Activated B cell treated with CpG ODN at 0.5 μM for 24 hours (primary cell): ENCODE measurements at regions not wholly inside any gene's neighbourhood (a gene's known extent, or its start where the extent isn't known, plus 50 kb on each side); places are given as distances from the start of the nearest gene placed in this dataset.
"Not testable (repeated sequence)": the region's sequence is repeated elsewhere in the genome, so short reads cannot be mapped to it uniquely, and the experiment has no call there.

ENCODE experiments used
- ATAC-seq: fragments of 200-7000 bp; cut with Tn5 transposase; one replicate; pipeline ENCODE4 v1.10.0; 2021; ENCODE audit warnings: low read depth, mild to moderate bottlenecking, moderate library complexity
- CTCF ChIA-PET: fragments of 350-600 bp; sonication (Branson Sonifier 250); formaldehyde crosslinking; loops from one replicate; lab custom pipeline; 2021; ENCODE audit warnings: antibody characterized with exemption; lab: Charles Lee
- POLR2A ChIA-PET: fragments of 350-600 bp; sonication (Branson Sonifier 250); formaldehyde crosslinking; loops from one replicate; lab custom pipeline; 2021; ENCODE audit warnings: antibody characterized with exemption; lab: Charles Lee
- DNase-seq: peaks from one replicate; pipeline ENCODE4 v3.0.0; 2022
- H3K27ac Mint-ChIP-seq: one replicate; pipeline ENCODE4 v1.8.0; 2020; ENCODE audit warnings: mixed read lengths
- H3K27me3 Mint-ChIP-seq: one replicate; pipeline ENCODE4 v1.8.0; 2021; ENCODE audit warnings: mixed read lengths
- H3K36me3 Mint-ChIP-seq: one replicate; pipeline ENCODE4 v1.8.0; 2021; ENCODE audit warnings: low read depth, mixed read lengths
- H3K4me1 Mint-ChIP-seq: one replicate; pipeline ENCODE4 v1.8.0; 2021; ENCODE audit warnings: mixed read lengths
- H3K4me3 Mint-ChIP-seq: one replicate; pipeline ENCODE4 v1.8.0; 2020; ENCODE audit warnings: mild to moderate bottlenecking, mixed read lengths
- H3K9me3 Mint-ChIP-seq: one replicate; pipeline ENCODE4 v1.8.0; 2020; ENCODE audit warnings: mixed read lengths
- CTCF ChIP-seq: fragments of 200-600 bp; IDR thresholded peaks from one replicate; pipeline ENCODE4 v1.8.0; 2022; ENCODE audit warnings: antibody characterized with exemption, mild to moderate bottlenecking
- intact Hi-C: fragments of 100-400 bp; cut with micrococcal nuclease; formaldehyde crosslinking; loops from one replicate; pipeline ENCODE4 v1.15.1; 2024

DNA sequence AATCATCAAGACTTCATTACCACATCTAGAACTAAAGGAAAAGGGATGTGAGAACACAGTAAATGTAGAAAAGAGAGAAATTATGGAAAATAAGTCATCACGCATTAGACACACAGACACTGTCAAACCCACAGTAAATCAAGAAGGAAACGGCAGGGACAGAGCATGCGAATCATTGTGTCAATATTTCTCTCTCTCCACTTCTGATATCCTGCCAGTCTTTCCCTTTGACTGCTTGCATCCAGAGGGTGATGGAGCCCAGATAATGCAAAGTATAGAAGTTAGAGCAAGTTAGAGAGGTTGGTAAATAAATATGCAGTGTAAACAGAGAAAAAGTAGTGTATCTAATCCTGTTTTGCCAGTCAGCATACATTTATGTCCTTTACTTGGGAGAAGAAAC lies 706.8 kb upstream of the ANO3 start:
- Mint-ChIP-seq H3K36me3 (no peaks in the 10 kb centered on the region), H3K27me3 (no peaks in the 10 kb centered on the region), H3K4me1 (no peaks in the 10 kb centered on the region), H3K4me3 (no peak overlapping the region), H3K27ac (no peak overlapping the region), H3K9me3 (no peaks in the 10 kb centered on the region)
- POLR2A ChIA-PET: no interaction called here
- ATAC-seq (no peak), DNase-seq (no peak)
- intact Hi-C loops: no loop called here
- TF ChIP-seq CTCF: no peak
- CTCF ChIA-PET: no interaction called here

DNA sequence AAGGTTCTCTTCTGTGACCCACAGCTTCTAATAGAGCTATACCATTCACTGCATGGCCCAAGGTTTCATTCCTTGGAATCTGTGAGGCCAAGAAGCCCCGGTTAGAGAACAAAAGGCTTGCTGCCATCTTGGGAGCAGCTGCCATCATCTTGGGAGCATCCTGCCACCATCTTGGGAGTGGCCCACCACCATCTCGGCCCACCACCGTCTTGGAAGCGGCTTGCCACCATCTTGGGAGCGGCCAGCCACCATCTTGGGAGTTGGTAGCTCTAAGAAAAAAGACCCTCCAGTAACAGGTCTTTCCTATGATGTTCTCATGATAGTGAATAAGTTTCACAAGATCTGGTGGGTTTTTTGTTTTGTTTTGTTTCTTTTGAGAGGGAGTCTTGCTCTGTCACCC lies 703.9 kb upstream of the ANO3 start:
- POLR2A ChIA-PET: no interaction called here
- no peaks in the 10 kb centered on the region for H3K36me3 Mint-ChIP-seq
- H3K27ac Mint-ChIP-seq: no peak overlapping the region
- H3K4me1 Mint-ChIP-seq: no peaks in the 10 kb centered on the region
- no peaks in the 10 kb centered on the region for H3K9me3 Mint-ChIP-seq
- H3K4me3 Mint-ChIP-seq: no peak overlapping the region
- CTCF ChIA-PET: no interaction called here
- intact Hi-C loops: no loop called here
- ATAC-seq (no peak), DNase-seq (no peak)
- H3K27me3 Mint-ChIP-seq: no peaks in the 10 kb centered on the region
- TF ChIP-seq CTCF: no peak

DNA sequence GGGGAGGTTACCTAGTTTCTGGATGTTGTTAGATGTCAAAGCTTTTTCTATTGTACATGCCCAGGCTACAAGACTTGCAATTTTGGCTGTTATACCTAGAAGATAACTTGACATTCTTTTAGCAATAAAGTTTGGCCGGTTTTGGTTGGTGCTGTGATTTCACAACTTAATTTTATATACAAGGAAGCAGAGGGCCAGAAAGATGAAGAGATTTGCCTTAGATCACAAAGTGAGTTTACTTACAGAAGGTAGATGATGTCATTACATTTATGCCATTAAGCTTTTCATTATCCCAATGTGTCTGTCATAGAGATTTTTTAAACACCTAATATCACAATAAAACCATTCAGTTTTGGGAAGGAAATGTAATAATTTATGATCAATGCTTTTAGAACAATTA lies 698.7 kb upstream of the ANO3 start:
- ChIA-PET CTCF (no interaction called here), POLR2A (no interaction called here)
- Mint-ChIP-seq H3K36me3 (no peaks in the 10 kb centered on the region), H3K9me3 (no peaks in the 10 kb centered on the region), H3K27me3 (no peaks in the 10 kb centered on the region), H3K27ac (no peak overlapping the region), H3K4me3 (no peak overlapping the region), H3K4me1 (no peaks in the 10 kb centered on the region)
- intact Hi-C loops: no loop called here
- TF ChIP-seq CTCF: no peak
- DNase-seq: no peak
- ATAC-seq: no peak

DNA sequence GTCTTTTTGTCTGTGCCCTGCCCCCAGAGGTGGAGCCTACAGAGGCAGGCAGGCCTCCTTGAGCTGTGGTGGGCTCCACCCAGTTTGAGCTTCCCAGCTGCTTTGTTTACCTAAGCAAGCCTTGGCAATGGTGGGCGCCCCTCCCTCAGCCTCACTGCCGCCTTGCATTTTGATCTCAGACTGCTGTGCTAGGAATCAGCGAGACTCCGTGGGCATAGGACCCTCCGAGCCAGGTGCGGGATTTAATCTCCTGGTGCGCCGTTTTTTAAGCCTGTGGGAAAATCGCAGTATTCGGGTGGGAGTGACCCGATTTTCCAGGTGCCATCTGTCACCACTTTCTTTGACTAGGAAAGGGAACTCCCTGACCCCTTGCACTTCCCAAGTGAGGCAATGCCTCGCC lies 682.7 kb upstream of the ANO3 start:
- H3K27me3 Mint-ChIP-seq, H3K9me3 Mint-ChIP-seq, H3K36me3 Mint-ChIP-seq, intact Hi-C loops, DNase-seq, H3K27ac Mint-ChIP-seq, ATAC-seq, POLR2A ChIA-PET, CTCF ChIA-PET, H3K4me1 Mint-ChIP-seq, H3K4me3 Mint-ChIP-seq: not testable (repeated sequence)

GRCh38 chr11:25650319-25650718 lies 681.6 kb upstream of the ANO3 start:
- no peak for TF ChIP-seq CTCF
- ATAC-seq: no peak
- Mint-ChIP-seq H3K27me3 (no peaks in the 10 kb centered on the region), H3K27ac (no peak overlapping the region), H3K36me3 (no peaks in the 10 kb centered on the region), H3K4me3 (no peak overlapping the region), H3K4me1 (no peaks in the 10 kb centered on the region), H3K9me3 (no peaks in the 10 kb centered on the region)
- intact Hi-C loops: no loop called here
- no peak for DNase-seq
- ChIA-PET POLR2A (no interaction called here), CTCF (no interaction called here)

DNA sequence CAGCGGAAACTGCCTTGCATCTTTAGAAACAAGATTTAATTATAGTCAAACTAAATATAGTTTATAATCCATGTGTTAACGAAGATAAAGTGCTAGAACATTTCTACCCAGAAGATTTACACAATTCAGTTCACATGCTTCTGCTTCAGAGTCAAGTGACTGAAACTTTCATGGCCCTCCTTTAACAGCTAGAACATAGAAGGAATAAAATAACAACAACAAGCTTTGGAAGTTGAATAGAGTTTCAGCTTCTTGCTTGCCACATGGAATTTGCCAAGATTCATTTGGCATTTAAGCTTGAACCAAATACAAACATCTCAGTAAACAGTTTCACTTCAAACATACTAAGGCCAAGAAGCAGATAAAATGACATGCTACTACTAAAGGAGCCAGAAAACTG lies 676.3 kb upstream of the ANO3 start:
- H3K4me3 Mint-ChIP-seq: no peak overlapping the region
- H3K9me3 Mint-ChIP-seq: peaks cover 3% of the 10 kb centered on the region
- H3K27ac Mint-ChIP-seq: no peak overlapping the region
- DNase-seq (no peak), ATAC-seq (no peak)
- ChIA-PET POLR2A (no interaction called here), CTCF (no interaction called here)
- no peaks in the 10 kb centered on the region for H3K27me3 Mint-ChIP-seq
- intact Hi-C loops: no loop called here
- H3K4me1 Mint-ChIP-seq: no peaks in the 10 kb centered on the region
- TF ChIP-seq CTCF: no peak
- H3K36me3 Mint-ChIP-seq: no peaks in the 10 kb centered on the region
